ENCODE measurements at regions not wholly inside any gene's neighbourhood (a gene's known extent, or its start where the extent isn't known, plus 50 kb on each side); places are given as distances from the start of the nearest gene placed in this dataset.
"Not testable (repeated sequence)": the region's sequence is repeated elsewhere in the genome, so short reads cannot be mapped to it uniquely, and the experiment has no call there.

DNA sequence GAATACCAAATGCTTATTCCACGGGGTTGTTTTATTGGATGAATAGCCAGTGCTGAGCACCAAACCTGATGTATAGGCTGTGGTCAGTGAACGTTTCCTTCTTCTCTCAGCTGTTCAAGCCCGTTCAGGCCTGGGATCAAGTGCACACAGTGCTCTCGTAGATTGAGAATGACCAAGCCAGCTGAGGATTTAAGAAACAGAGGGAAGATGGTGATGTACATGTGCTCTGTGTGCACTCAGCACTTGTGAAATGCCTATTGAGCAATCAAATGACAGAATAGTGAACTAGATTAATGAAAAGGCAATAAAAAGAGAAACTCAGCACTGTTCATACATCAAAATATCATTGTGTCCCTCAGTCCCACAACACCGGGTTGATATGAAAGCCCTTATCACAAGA, 302.5 kb downstream of the BMPER start:
- DNase-seq (ENCODE audit: low spot score) (no peak), ATAC-seq (no peak)

DNA sequence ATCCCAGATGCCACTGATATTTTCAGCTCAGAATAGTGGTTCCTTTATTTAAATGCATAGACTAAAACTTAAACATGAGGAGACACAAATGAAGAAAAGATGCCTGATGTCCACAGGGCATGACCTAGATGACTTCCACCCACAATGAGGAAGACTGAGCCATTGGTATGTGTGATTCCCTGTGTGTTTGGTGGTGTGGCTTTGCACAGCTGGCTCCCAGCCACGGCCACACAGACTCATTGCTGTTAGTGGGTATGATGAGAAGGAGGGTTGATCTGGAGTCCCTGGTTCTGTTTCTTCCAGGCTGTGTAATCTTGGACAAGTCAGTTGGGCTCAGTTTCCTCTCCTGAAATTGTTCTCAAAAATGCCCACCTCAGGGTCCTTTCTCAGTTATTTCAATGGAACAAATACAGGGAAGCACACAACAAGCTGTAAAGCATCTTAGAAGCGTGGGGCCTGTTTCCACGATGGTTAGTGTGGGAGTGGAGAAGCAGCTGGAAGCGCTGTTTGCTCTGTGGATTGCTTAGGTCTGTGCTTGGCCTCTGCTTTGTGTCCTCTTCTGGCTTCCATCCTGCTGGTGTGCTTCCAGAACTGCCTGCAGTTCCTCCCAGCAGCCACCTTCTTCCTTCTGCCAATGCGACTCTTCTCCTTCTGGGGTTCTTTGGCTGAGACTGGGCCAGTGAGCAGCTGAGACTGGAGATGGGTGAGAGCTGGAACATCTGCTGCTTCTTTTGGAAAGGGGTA, 303.7 kb downstream of the BMPER start:
- ATAC-seq (no peak), DNase-seq (ENCODE audit: low spot score) (no peak)

GRCh38 chr7:34211018-34211417, 305.7 kb downstream of the BMPER start:
- DNase-seq (ENCODE audit: low spot score): no peak
- ATAC-seq: no peak

- DNase-seq (ENCODE audit: low spot score) (no peak), ATAC-seq (no peak)
These were observed 312.6 kb downstream of the BMPER start for GRCh38 chr7:34217972-34218371.

GRCh38 chr7:34219153-34219718, 313.9 kb downstream of the BMPER start:
- DNase-seq (ENCODE audit: low spot score): no peak
- ATAC-seq: no peak

GRCh38 chr7:34220506-34221185, 315.3 kb downstream of the BMPER start:
- ATAC-seq (no peak), DNase-seq (ENCODE audit: low spot score) (no peak)

GRCh38 chr7:34222316-34222715, 317.0 kb downstream of the BMPER start:
- ATAC-seq: peak; percentile 13
- no peak for DNase-seq (ENCODE audit: low spot score)

DNA sequence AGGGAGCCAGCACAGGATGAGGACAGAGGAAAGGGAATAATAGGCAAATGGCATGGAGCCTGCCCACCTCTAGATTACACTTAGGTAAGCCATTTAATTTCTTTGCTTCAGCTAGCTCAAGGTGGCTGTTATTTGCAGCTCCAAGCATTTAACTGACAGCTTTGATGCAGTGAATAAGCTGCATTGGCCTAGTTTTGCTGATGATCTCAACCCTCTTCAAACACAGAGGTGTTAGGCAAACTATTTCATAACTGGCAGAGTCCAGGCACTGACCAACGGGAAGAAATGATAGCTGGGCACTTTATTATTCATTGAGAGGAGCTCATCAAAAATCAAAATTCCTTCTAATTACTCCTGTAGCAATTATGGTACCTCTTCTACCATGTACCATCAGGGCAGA, 317.4 kb downstream of the BMPER start:
- ATAC-seq (peak; percentile 79), DNase-seq (ENCODE audit: low spot score) (no peak)

DNA sequence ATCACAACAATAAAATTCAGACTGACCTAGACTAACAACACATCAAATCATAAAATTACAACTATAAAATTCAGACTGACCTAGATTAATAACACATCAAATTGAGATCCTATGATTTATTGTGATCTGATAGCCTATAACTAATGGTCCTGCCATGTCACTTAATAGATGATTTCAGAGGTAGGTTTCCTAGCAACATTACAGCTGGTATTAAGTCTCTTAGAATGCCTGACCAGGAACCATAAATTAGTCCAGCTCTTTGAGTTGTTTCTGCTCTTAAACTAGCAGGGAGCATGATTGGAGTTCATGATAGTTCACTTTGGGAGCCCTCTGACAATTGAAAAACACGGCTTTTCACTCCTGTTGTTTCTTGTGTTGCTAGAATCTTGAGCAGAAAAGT, 318.9 kb downstream of the BMPER start:
- DNase-seq (ENCODE audit: low spot score) (no peak), ATAC-seq (no peak)

- DNase-seq (ENCODE audit: low spot score): no peak
- no peak for ATAC-seq
These were observed 319.9 kb downstream of the BMPER start for GRCh38 chr7:34225193-34225592.

DNA sequence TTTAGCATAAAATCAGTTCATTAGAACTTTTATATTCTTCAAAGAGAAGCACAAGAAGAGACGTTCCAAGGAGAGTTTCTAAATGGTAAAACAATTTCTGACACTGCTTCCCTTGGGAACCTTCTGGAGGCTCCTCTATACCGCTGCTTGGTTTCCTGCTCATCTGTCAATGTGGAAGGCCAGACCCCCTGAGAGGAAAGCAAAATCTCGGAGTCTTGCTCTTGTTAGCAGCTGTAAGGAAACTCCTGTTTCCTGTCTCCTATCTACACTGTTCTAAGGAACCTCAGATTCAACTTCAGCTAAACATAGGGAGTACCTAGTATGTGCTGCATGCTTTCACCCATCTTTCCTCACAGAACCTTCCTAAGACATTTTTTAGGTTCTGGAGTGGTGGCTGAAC, 322.2 kb downstream of the BMPER start:
- peak; percentile 31 for ATAC-seq
- no peak for DNase-seq (ENCODE audit: low spot score)

- not testable (repeated sequence) for ATAC-seq; DNase-seq (ENCODE audit: low spot score)
These were observed 329.8 kb downstream of the BMPER start for GRCh38 chr7:34235101-34235500.

- ATAC-seq (no peak), DNase-seq (ENCODE audit: low spot score) (no peak)
These were observed 330.7 kb downstream of the BMPER start for GRCh38 chr7:34236057-34236456.

GRCh38 chr7:34236839-34237492, 331.6 kb downstream of the BMPER start:
- no peak for ATAC-seq
- no peak for DNase-seq (ENCODE audit: low spot score)

- DNase-seq (ENCODE audit: low spot score) (no peak), ATAC-seq (no peak)
These were observed 332.1 kb downstream of the BMPER start for GRCh38 chr7:34237493-34237849.

DNA sequence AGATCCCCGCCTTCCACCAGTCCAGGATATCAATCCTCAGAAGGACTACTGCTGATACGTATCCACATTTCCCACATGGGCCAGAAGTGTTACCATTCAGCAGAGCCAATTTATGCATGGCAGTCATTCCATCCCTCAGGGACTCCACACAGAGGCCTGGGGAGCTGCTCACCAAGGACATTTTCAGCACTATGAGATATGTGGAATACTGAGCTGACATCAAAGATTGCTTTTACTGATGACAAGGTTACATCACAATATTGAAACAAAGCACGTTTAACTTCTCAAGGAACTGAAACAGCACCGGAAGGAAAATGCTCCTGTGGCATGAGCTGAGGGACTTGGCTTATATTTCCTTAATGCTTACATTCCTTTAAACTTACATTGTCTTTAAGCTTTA, 335.1 kb downstream of the BMPER start:
- no peak for DNase-seq (ENCODE audit: low spot score)
- ATAC-seq: no peak

DNA sequence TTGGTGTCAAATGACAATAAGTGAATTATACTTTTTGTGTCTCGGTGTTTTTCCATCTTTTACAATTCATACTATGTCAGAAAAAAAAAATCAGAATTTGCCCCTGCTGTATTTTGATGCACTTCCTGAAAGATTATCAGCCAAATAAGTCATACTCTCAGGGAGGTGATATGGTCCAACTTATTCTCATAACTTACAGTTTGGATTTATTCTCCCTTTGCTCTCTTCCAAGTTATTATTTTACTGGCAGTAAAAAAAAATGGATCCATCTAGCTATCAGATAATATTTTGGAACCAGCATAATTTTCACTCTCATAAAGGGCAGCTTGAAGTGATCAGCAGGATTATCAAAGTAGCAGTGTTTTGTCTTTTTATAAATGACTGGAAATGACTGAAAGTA, 337.1 kb downstream of the BMPER start:
- ATAC-seq (no peak), DNase-seq (ENCODE audit: low spot score) (no peak)

DNA sequence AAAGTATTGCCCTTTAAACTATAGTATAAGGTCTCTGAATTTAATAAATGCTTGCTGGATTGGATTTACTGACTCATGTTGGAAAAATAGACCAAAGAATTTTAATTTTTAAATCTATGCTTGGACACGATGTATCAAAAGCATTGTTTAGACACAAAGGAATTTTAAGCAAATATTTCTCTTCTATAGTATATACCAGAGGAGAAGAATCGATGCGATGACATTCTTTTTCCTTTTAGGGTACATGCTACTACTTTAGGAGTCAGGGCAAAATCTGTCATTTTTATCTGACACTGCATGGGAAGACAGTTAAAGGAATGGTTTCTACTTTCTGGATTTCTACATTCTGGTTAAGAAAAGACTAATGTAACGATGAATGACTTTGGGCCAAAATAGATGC, 339.9 kb downstream of the BMPER start:
- DNase-seq (ENCODE audit: low spot score) (no peak), ATAC-seq (no peak)

- DNase-seq (ENCODE audit: low spot score): no peak
- no peak for ATAC-seq
These were observed 342.1 kb downstream of the BMPER start for GRCh38 chr7:34247468-34247867.

- no peak for DNase-seq (ENCODE audit: low spot score)
- no peak for ATAC-seq
These were observed 343.9 kb downstream of the BMPER start for GRCh38 chr7:34249192-34249591.

DNA sequence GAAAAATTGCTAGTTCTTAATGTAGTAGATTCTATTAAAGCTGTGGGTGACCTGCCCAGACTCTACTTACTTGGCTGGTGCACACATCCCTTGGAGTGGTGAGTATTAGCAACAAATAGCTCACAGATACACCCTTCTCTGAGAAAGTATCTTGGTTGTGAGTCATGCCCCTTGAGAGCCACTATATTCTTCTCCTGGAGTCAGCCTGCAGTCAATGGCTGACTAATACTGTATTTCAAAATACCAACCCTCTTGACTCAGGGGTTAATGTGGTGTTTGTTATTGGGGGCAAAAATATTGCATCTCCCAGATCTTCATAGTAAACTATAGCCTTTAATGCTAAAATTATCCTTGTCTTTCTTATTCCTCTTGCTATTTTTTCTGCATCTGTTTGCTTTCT, 354.9 kb downstream of the BMPER start:
- ATAC-seq (no peak), DNase-seq (ENCODE audit: low spot score) (no peak)

DNA sequence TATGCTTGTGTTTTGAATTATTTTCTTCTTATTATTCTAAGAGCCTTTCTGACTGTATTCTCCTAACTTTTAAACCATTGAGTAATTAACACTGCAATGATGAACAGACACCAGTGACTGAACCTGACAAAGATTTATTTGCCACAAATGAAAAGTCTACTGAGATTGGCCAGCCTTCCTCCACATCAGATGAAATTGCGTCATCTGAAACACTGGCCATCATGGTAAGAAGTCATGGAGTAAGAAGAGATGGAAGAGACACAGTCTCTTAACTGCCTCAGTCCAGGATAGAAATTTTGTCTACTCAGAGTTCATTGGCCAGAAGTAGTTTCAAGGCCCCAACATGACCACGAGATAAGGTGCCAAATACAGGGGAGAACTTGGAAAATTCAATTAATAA, 357.8 kb downstream of the BMPER start:
- ATAC-seq (no peak), DNase-seq (ENCODE audit: low spot score) (no peak)
